ENCODE measurements at regions not wholly inside any gene's neighbourhood (a gene's known extent, or its start where the extent isn't known, plus 50 kb on each side); places are given as distances from the start of the nearest gene placed in this dataset.

DNA sequence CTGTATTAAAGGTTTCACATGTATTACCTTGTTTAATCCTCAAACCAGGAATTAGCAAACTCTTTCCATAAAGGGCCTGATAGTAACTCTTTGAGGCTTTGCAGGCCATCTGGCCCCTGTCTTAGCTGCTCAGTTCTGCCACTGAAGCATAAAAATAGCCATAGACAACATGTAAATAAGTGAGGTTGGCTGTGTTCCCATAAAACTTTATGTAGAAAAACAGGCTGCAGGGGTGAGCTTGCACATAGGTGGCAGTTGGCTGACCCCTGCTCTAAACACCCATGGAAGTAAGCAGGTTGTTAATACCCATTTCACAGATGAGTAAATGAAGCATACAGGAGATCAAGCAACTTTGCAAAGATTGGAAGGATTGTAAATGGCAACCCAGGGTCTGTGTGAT is 1279.2 kb upstream of the AUTS2 start:
- no peak for TF ChIP-seq POLR2AphosphoS5 (IDR thresholded peaks at IDR 0.05; ENCODE audit: borderline replicate concordance, low read depth, low read length)
- no peak for TF ChIP-seq EZH2 (IDR thresholded peaks at IDR 0.05)
- TF ChIP-seq FOXP2 (optimal IDR thresholded peaks at IDR 0.05; ENCODE audit: control extremely low read depth, extremely low read length, insufficient read depth): no peak
